ENCODE measurements at regions not wholly inside any gene's neighbourhood (a gene's known extent, or its start where the extent isn't known, plus 50 kb on each side); places are given as distances from the start of the nearest gene placed in this dataset.

- CTCF ChIA-PET = no interaction called here
- Histone ChIP-seq H3K27ac (ENCODE audit: low read depth, low read length, poor library complexity, severe bottlenecking) (no peak overlapping the region), H3K36me3 (ENCODE audit: insufficient read depth, low read length, poor library complexity, severe bottlenecking) (no peaks in the 10 kb centered on the region), H3K27me3 (replicated peaks; ENCODE audit: insufficient read depth, low read depth, low read length, poor library complexity) (no peaks in the 10 kb centered on the region), H3K9me3 (ENCODE audit: low read depth, low read length, poor library complexity, severe bottlenecking) (no peaks in the 10 kb centered on the region), H3K4me3 (ENCODE audit: low read depth, low read length, poor library complexity, severe bottlenecking) (no peak overlapping the region), H3K4me1 (ENCODE audit: insufficient read depth, low read length, poor library complexity, severe bottlenecking) (peaks cover 58% of the 10 kb centered on the region)
- POLR2A ChIA-PET (ENCODE audit: low non-redundant PET) = no interaction called here
- no peak for DNase-seq (ENCODE audit: low spot score)
- no peak for TF ChIP-seq EZH2 (IDR thresholded peaks at IDR 0.05; ENCODE audit: borderline replicate concordance, low read depth, low read length, poor library complexity, severe bottlenecking)
- TF ChIP-seq, protein P1, sequence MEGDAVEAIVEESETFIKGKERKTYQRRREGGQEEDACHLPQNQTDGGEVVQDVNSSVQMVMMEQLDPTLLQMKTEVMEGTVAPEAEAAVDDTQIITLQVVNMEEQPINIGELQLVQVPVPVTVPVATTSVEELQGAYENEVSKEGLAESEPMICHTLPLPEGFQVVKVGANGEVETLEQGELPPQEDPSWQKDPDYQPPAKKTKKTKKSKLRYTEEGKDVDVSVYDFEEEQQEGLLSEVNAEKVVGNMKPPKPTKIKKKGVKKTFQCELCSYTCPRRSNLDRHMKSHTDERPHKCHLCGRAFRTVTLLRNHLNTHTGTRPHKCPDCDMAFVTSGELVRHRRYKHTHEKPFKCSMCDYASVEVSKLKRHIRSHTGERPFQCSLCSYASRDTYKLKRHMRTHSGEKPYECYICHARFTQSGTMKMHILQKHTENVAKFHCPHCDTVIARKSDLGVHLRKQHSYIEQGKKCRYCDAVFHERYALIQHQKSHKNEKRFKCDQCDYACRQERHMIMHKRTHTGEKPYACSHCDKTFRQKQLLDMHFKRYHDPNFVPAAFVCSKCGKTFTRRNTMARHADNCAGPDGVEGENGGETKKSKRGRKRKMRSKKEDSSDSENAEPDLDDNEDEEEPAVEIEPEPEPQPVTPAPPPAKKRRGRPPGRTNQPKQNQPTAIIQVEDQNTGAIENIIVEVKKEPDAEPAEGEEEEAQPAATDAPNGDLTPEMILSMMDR (conservative IDR thresholded peaks at IDR 0.05; ENCODE audit: low read depth, low read length) = no peak
- no TSS peak for BruUV-seq (replicated peaks)
- intact Hi-C loops (cut with micrococcal nuclease; ENCODE audit: unreplicated experiment) = no loop called here
Observed at GRCh38 chr1:234535763-234536515, 57.0 kb upstream of the TARBP1 start.

GRCh38 chr1:234535218-234535617 is 56.2 kb upstream of the TARBP1 start:
- no peak for DNase-seq (ENCODE audit: low spot score)
- no TSS peak for BruUV-seq (replicated peaks)
- Histone ChIP-seq H3K4me1 (ENCODE audit: insufficient read depth, low read length, poor library complexity, severe bottlenecking) (peaks cover 58% of the 10 kb centered on the region), H3K9me3 (ENCODE audit: low read depth, low read length, poor library complexity, severe bottlenecking) (no peaks in the 10 kb centered on the region), H3K4me3 (ENCODE audit: low read depth, low read length, poor library complexity, severe bottlenecking) (no peak overlapping the region), H3K27me3 (replicated peaks; ENCODE audit: insufficient read depth, low read depth, low read length, poor library complexity) (no peaks in the 10 kb centered on the region), H3K36me3 (ENCODE audit: insufficient read depth, low read length, poor library complexity, severe bottlenecking) (no peaks in the 10 kb centered on the region), H3K27ac (ENCODE audit: low read depth, low read length, poor library complexity, severe bottlenecking) (peak overlapping the region; percentile 84)
- intact Hi-C loops (cut with micrococcal nuclease; ENCODE audit: unreplicated experiment) = no loop called here
- ChIA-PET POLR2A (ENCODE audit: low non-redundant PET) (no interaction called here), CTCF (no interaction called here)
- no peak for TF ChIP-seq EZH2 (IDR thresholded peaks at IDR 0.05; ENCODE audit: borderline replicate concordance, low read depth, low read length, poor library complexity, severe bottlenecking)
- TF ChIP-seq, protein P1 (conservative IDR thresholded peaks at IDR 0.05; ENCODE audit: low read depth, low read length) = no peak

DNA sequence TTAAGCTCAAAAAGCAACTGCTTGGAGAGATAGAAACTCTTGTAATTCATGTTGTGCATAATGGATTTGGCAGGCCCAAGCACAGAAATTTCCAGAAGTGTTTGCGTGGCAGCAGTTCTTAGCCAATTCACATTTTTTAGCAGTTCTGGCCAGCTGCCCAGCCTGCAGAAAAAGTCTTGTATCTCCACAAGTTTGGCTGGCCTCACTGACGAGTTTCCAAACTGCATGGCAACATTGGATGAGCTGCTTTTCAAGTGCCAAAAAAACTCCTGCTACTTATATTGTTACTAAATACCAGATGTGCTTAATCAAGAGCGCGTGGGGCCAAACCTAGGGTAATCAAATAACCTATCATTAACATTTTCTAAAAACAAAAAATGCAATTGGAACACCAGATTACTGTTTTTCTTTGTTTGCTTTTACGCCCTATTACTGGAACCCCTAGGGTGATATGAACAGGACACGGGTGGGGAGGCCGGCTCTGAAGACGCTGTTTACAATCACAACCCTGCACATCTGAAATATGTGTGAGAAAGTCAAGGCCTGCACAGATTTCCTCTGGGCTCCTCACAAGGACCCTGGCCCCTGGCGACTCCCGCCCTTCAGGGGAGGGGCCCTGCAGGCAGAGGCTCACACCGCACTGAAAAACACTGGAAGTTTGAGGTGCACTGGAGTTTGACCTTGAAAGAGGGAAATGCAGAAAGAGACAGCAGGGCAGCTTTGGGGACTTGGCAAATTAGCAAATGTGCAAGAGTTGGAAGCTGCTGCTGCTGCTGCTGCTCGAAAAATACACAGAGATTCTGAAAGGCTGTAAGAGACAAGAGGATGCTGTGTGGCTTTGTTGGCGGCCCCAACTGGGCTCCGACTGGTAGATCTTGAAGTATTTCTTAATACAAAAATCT is 55.2 kb upstream of the TARBP1 start:
- H3K27me3 ChIP-seq (replicated peaks; ENCODE audit: insufficient read depth, low read depth, low read length, poor library complexity) = no peaks in the 10 kb centered on the region
- BruUV-seq (replicated peaks) = no TSS peak
- DNase-seq (ENCODE audit: low spot score) = peak; percentile 89
- ChIA-PET CTCF (no interaction called here), POLR2A (ENCODE audit: low non-redundant PET) (interaction anchor here (0.6 to 0.7 kb wide), 2 partner anchors 10 to 190 kb away, joined by 3 to 13 read pairs; no protein-coding TSS in a partner anchor)
- H3K4me3 ChIP-seq (ENCODE audit: low read depth, low read length, poor library complexity, severe bottlenecking) = no peak overlapping the region
- TF ChIP-seq, protein P1 (conservative IDR thresholded peaks at IDR 0.05; ENCODE audit: low read depth, low read length) = no peak
- TF ChIP-seq EZH2 (IDR thresholded peaks at IDR 0.05; ENCODE audit: borderline replicate concordance, low read depth, low read length, poor library complexity, severe bottlenecking) = no peak
- intact Hi-C loops (cut with micrococcal nuclease; ENCODE audit: unreplicated experiment) = no loop called here
- H3K27ac ChIP-seq (ENCODE audit: low read depth, low read length, poor library complexity, severe bottlenecking) = peak overlapping the region; percentile 84
- H3K4me1 ChIP-seq (ENCODE audit: insufficient read depth, low read length, poor library complexity, severe bottlenecking) = peaks cover 58% of the 10 kb centered on the region
- H3K36me3 ChIP-seq (ENCODE audit: insufficient read depth, low read length, poor library complexity, severe bottlenecking) = no peaks in the 10 kb centered on the region
- no peaks in the 10 kb centered on the region for H3K9me3 ChIP-seq (ENCODE audit: low read depth, low read length, poor library complexity, severe bottlenecking)

Data from A673 (cell line).